ENCODE measurements at regions not wholly inside any gene's neighbourhood (a gene's known extent, or its start where the extent isn't known, plus 50 kb on each side); places are given as distances from the start of the nearest gene placed in this dataset.

DNA sequence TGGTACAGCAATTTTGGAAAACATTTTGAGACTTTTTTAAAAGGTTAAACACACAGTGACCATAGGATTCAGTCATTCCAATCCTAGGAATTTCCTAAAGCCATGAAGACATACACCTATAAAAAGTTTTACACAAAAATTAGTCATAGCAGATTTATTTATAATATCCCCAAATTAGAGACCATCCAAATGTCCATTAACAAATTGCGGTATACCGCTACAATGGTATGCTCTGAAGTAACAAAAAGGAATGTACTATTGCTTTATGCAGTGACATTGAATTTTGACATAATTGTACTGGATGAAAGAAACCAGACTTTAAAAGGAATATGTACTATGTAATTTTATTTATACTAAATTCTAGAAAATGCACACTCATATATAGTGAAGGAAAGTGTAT, 362.8 kb downstream of the HGF start:
- no peak for TF ChIP-seq MYNN (CRISPR knock-in tag; IDR thresholded peaks at IDR 0.05; ENCODE audit: low read depth)
- TF ChIP-seq ZNF317 (CRISPR knock-in tag; IDR thresholded peaks at IDR 0.05): no peak
- no peak for TF ChIP-seq TMF1 (CRISPR knock-in tag; IDR thresholded peaks at IDR 0.05; ENCODE audit: low read depth)
- no peak for TF ChIP-seq YY1 (IDR thresholded peaks at IDR 0.05; ENCODE audit: insufficient read depth, insufficient replicate concordance, low read depth, low read length)
- TF ChIP-seq, protein P1, sequence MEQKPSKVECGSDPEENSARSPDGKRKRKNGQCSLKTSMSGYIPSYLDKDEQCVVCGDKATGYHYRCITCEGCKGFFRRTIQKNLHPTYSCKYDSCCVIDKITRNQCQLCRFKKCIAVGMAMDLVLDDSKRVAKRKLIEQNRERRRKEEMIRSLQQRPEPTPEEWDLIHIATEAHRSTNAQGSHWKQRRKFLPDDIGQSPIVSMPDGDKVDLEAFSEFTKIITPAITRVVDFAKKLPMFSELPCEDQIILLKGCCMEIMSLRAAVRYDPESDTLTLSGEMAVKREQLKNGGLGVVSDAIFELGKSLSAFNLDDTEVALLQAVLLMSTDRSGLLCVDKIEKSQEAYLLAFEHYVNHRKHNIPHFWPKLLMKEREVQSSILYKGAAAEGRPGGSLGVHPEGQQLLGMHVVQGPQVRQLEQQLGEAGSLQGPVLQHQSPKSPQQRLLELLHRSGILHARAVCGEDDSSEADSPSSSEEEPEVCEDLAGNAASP (CRISPR knock-in tag; IDR thresholded peaks at IDR 0.05; ENCODE audit: borderline replicate concordance): no peak
- TF ChIP-seq ETV6 (CRISPR knock-in tag; conservative IDR thresholded peaks at IDR 0.05): no peak
- TF ChIP-seq TCF7L2 (IDR thresholded peaks at IDR 0.05; ENCODE audit: low read depth, low read length): no peak

All from HepG2 (cell line).